ENCODE measurements at regions not wholly inside any gene's neighbourhood (a gene's known extent, or its start where the extent isn't known, plus 50 kb on each side); places are given as distances from the start of the nearest gene placed in this dataset.

DNA sequence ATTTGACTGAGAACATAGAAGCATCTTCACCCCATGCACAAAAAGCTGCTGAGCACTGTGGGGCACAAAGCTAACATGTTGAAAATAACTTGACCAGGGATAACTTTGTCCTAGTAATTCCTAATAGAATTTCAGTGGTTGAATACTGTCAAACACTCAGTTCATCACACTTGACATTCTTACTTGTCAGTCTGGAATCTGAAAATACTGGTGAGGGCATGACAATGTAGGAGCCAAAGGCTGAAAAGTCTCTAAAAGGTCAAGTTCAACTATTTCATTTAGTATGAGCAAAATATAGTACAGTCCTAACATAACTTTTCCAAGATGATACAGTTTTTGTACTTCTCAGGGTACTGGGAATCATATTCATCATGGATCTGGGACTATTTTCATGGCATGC lies 504.4 kb upstream of the LMO3 start:
- Mint-ChIP-seq H3K9me3 (ENCODE audit: low read depth, unreplicated experiment) (no peaks in the 10 kb centered on the region), H3K36me3 (ENCODE audit: insufficient read depth, unreplicated experiment) (no peaks in the 10 kb centered on the region), H3K27me3 (ENCODE audit: unreplicated experiment) (peaks cover 12% of the 10 kb centered on the region), H3K4me3 (ENCODE audit: low read depth, unreplicated experiment) (no peak overlapping the region), H3K4me1 (ENCODE audit: low read depth, unreplicated experiment) (no peaks in the 10 kb centered on the region), H3K27ac (ENCODE audit: unreplicated experiment) (no peak overlapping the region)
- TF ChIP-seq, protein P1, sequence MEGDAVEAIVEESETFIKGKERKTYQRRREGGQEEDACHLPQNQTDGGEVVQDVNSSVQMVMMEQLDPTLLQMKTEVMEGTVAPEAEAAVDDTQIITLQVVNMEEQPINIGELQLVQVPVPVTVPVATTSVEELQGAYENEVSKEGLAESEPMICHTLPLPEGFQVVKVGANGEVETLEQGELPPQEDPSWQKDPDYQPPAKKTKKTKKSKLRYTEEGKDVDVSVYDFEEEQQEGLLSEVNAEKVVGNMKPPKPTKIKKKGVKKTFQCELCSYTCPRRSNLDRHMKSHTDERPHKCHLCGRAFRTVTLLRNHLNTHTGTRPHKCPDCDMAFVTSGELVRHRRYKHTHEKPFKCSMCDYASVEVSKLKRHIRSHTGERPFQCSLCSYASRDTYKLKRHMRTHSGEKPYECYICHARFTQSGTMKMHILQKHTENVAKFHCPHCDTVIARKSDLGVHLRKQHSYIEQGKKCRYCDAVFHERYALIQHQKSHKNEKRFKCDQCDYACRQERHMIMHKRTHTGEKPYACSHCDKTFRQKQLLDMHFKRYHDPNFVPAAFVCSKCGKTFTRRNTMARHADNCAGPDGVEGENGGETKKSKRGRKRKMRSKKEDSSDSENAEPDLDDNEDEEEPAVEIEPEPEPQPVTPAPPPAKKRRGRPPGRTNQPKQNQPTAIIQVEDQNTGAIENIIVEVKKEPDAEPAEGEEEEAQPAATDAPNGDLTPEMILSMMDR (IDR thresholded peaks at IDR 0.05; ENCODE audit: unreplicated experiment): no peak
- no peak for DNase-seq
- BruUV-seq (replicated peaks): no TSS peak
- intact Hi-C loops (cut with micrococcal nuclease; ENCODE audit: unreplicated experiment): no loop called here
- CTCF ChIA-PET: interaction anchor here (0.7 kb wide), 2 partner anchors 27 to 155 kb away, joined by 3 read pairs; no protein-coding TSS in a partner anchor

DNA sequence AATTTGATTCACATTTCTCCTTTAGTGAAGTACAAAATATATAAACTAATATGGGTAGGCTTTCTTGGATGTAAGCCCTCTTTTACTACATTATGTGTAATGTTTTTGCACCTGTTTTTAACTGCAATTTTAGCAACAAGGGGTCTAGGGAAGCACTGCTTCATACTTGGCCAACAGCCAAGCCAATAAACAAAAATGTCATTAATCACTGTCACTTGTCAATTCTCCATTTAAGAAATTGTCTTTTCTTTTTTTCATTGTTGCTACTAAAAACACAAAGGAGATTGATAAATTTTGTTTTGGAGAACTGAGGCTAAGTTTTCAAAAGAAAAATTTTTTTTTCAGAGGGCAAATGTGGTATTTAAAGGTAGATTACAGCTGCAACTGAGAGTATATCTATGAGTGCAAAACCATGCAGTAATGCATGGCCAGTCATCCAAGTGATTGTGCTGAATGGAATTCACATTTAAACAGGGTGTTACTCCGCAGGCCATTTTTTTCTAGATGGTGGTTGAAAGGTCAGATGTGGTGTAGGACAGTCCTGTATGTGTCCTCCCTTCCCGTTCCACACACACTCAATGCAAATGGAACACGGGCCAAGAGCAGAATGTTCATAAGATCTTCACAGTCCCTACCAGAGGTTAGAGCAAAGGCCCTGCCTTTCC lies 503.0 kb upstream of the LMO3 start:
- no peak overlapping the region for H3K27ac Mint-ChIP-seq (ENCODE audit: unreplicated experiment)
- BruUV-seq (replicated peaks): no TSS peak
- H3K4me1 Mint-ChIP-seq (ENCODE audit: low read depth, unreplicated experiment): no peaks in the 10 kb centered on the region
- no peaks in the 10 kb centered on the region for H3K36me3 Mint-ChIP-seq (ENCODE audit: insufficient read depth, unreplicated experiment)
- no peak overlapping the region for H3K4me3 Mint-ChIP-seq (ENCODE audit: low read depth, unreplicated experiment)
- DNase-seq: no peak
- CTCF ChIA-PET: no interaction called here
- H3K9me3 Mint-ChIP-seq (ENCODE audit: low read depth, unreplicated experiment): no peaks in the 10 kb centered on the region
- H3K27me3 Mint-ChIP-seq (ENCODE audit: unreplicated experiment): peaks cover 4% of the 10 kb centered on the region
- intact Hi-C loops (cut with micrococcal nuclease; ENCODE audit: unreplicated experiment): no loop called here
- TF ChIP-seq, protein P1 (IDR thresholded peaks at IDR 0.05; ENCODE audit: unreplicated experiment): no peak

DNA sequence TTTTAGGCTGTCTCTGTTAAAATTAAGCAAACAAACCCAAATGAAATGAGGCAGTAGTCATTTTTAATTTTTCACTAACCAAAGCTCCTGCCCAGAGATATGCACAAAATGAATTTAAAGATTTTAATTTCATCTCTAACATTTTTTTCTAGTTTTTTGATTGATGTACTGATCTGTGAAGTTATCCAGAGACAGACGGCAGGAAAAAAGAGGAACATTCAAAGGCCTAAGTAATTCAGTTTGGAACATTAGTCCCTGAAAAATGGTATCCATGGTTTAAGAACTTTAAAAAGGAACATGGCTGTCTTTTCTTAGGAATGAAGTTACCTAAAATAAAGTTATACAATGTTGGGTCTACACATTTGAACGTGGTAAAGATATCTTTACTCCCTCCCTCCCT lies 498.8 kb upstream of the LMO3 start:
- no peak for DNase-seq
- Mint-ChIP-seq H3K27me3 (ENCODE audit: unreplicated experiment) (no peaks in the 10 kb centered on the region), H3K27ac (ENCODE audit: unreplicated experiment) (no peak overlapping the region), H3K4me3 (ENCODE audit: low read depth, unreplicated experiment) (no peak overlapping the region), H3K4me1 (ENCODE audit: low read depth, unreplicated experiment) (no peaks in the 10 kb centered on the region), H3K9me3 (ENCODE audit: low read depth, unreplicated experiment) (no peaks in the 10 kb centered on the region), H3K36me3 (ENCODE audit: insufficient read depth, unreplicated experiment) (no peaks in the 10 kb centered on the region)
- TF ChIP-seq, protein P1 (IDR thresholded peaks at IDR 0.05; ENCODE audit: unreplicated experiment): no peak
- BruUV-seq (replicated peaks): no TSS peak
- intact Hi-C loops (cut with micrococcal nuclease; ENCODE audit: unreplicated experiment): no loop called here
- CTCF ChIA-PET: no interaction called here

DNA sequence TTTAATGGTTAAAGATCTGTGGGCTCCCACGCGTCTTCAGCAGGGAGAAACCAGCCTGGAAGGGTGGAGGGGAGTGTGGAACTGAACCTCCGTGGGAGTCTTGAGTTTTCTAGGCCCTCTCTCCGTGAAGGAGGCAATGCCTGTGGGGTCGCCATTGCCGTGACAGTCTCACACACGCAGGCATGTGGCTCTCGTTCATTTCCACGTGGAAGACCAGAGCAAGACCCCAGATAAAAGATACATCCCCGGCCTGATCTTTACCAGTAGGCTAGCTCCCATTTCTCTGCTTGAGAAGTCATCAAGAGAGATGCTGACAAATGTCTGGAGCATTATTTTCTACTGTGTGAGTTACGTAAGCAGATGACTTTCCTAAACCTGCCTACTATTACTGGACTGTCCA lies 491.7 kb upstream of the LMO3 start:
- no peaks in the 10 kb centered on the region for H3K36me3 Mint-ChIP-seq (ENCODE audit: insufficient read depth, unreplicated experiment)
- no TSS peak for BruUV-seq (replicated peaks)
- no peak overlapping the region for H3K4me3 Mint-ChIP-seq (ENCODE audit: low read depth, unreplicated experiment)
- CTCF ChIA-PET: no interaction called here
- intact Hi-C loops (cut with micrococcal nuclease; ENCODE audit: unreplicated experiment): no loop called here
- H3K9me3 Mint-ChIP-seq (ENCODE audit: low read depth, unreplicated experiment): peaks cover 4% of the 10 kb centered on the region
- TF ChIP-seq, protein P1 (IDR thresholded peaks at IDR 0.05; ENCODE audit: unreplicated experiment): no peak
- no peaks in the 10 kb centered on the region for H3K27me3 Mint-ChIP-seq (ENCODE audit: unreplicated experiment)
- no peak overlapping the region for H3K27ac Mint-ChIP-seq (ENCODE audit: unreplicated experiment)
- no peaks in the 10 kb centered on the region for H3K4me1 Mint-ChIP-seq (ENCODE audit: low read depth, unreplicated experiment)
- DNase-seq: no peak
